ENCODE measurements at regions not wholly inside any gene's neighbourhood (a gene's known extent, or its start where the extent isn't known, plus 50 kb on each side); places are given as distances from the start of the nearest gene placed in this dataset.
"Not testable (repeated sequence)": the region's sequence is repeated elsewhere in the genome, so short reads cannot be mapped to it uniquely, and the experiment has no call there.

DNA sequence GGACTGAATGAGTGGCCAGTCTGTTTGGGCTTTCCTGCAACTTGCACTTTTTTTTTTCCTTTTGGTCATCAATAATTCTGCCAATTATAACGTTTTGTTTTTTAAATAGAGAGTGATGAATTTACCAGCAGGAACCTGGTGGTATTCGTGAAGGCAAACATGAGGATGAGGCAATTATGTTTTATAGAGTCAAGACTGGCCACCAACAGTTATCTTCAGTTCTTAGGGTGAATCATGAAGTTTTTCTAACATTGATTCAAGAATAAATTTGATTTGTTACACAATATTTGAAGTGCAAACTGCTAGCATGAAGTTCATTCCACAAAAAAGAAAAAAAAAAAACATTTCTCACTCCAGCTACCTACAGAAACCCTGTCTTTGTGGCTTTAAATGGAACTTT is 244.5 kb downstream of the SPRY2 start:
- intact Hi-C loops (cut with DNase I) = no loop called here
- DNase-seq (ENCODE audit: low spot score) = no peak

GRCh38 chr13:80094526-80094925 is 246.4 kb downstream of the SPRY2 start:
- intact Hi-C loops (cut with DNase I) = no loop called here
- no peak for DNase-seq (ENCODE audit: low spot score)

GRCh38 chr13:80093888-80094287 is 247.0 kb downstream of the SPRY2 start:
- intact Hi-C loops (cut with DNase I) = no loop called here
- DNase-seq (ENCODE audit: low spot score) = no peak

DNA sequence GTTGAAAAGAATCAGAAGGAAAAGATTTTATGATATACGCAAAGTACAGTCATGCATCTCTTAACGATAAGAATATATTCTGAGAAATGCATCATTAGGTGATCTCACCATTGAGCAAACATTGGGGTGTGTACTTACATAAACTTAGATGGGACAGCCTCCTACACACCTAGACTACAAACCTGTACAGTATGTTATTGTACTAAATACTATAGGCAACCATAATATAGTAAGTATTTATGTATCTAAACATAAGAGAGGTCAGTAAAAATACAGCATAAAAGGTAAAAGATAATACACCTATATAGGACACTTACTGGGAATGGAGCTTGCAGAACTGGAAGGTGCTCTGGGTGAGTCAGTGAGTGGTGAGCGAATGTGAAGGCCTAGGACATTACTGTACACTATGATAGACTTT is 254.6 kb downstream of the SPRY2 start:
- intact Hi-C loops (cut with DNase I) = no loop called here
- no peak for DNase-seq (ENCODE audit: low spot score)

DNA sequence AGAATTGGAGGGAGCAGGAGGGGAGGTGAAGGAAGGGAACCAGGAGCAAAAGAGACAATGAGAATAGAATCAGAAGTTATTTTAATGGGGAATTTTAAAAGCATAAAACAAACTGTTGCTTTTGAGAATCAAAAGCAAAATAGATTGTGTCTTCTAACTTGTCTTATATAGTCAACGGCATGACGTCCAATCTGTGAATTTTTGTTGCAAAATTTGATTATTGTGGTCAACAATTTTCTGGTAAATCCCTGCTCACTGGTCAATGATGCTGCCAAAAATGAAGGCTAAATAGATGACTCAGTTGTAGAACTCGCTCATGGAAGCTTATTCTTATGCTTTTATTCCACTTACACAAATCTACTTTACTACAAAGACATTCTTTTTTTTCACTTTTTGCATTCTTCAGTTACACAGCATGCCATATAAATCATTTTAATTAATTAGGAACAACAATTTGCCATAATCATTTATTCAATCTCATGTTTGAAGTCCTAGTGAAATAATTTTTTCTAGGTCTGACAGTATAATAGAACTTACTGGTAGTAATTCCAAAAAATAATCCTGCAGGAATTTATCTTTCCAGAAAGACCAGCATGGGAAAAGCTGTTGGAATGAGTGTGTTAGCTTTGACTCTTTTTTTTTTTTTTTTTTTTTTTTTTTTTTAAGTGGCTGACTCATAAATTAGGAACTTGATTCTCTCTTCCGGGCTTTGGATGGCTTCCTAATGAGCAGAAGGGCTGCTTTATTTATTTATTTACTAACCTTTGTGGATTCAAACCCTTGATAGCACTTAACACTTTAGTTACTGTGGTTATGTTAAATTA is 256.9 kb downstream of the SPRY2 start:
- intact Hi-C loops (cut with DNase I) = no loop called here

GRCh38 chr13:80083081-80083852 is 257.7 kb downstream of the SPRY2 start:
- DNase-seq (ENCODE audit: low spot score) = no peak
- intact Hi-C loops (cut with DNase I) = no loop called here

More for the DNA sequence above, 256.9 kb downstream of the SPRY2 start:
- no peak for DNase-seq (ENCODE audit: low spot score)

DNA sequence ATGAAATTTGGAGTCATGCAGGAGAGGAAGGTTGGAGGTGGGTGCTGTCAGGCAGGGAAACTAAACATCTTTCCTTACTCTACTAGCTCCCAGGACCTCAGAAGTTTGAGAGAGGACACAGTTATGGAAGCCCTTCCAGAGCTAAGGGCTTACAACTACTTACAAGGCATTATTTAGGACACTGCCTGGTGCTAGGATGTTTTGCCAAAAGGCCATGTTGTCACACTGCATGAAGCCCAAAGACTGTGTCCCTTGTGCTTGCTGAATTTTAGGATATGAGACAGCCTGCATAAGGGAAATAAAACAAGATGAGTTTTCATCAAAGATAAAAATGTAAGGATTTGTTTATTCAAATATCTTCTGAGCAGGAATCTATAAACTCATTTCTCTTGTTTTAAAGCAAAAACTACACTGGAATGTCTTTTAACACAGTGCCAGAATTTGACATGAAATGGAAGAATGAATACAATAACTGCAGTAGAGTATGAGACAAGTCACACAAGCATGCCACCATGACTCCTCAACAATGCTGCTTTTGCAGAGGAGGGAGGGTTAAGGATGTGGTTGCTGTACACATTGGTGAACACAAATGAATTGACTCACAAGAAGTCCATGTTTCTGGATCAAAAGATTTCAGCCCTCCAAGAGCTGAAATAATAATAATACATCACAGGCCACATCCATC is 258.4 kb downstream of the SPRY2 start:
- intact Hi-C loops (cut with DNase I) = no loop called here
- no peak for DNase-seq (ENCODE audit: low spot score)

GRCh38 chr13:80074811-80075210 is 266.1 kb downstream of the SPRY2 start:
- intact Hi-C loops (cut with DNase I) = no loop called here

DNA sequence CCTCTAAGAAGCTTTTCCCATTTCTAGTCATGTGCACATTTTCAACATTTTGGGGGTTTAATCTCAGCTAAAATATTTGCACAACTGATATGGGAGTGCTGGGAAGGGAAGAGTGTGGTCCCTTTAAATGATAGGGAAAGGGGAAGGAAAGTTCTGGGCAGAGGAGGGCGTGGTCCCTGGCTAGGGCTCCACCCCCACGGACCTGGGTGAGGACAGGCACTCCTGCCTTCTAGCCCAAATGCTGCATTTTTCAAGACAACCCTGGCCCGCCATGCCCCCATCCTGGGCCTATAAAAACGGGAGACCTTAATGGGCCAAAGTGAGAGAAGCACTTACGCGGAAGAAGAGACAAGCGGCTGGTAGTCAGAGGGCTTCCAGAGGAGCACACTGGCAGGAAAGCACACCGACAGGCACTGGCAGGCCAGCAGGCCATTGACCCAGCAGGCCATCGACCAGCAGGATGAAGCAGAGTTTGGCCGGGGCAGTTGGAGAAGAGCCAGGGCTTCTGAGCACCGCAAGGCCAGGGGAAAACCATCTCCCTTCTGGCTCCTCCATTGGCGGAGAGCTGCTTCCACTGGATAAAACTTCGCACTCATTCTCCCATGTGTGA is 266.7 kb downstream of the SPRY2 start:
- no peak for DNase-seq (ENCODE audit: low spot score)
- intact Hi-C loops (cut with DNase I) = no loop called here

More at GRCh38 chr13:80074811-80075210, 266.1 kb downstream of the SPRY2 start:
- DNase-seq (ENCODE audit: low spot score) = no peak

DNA sequence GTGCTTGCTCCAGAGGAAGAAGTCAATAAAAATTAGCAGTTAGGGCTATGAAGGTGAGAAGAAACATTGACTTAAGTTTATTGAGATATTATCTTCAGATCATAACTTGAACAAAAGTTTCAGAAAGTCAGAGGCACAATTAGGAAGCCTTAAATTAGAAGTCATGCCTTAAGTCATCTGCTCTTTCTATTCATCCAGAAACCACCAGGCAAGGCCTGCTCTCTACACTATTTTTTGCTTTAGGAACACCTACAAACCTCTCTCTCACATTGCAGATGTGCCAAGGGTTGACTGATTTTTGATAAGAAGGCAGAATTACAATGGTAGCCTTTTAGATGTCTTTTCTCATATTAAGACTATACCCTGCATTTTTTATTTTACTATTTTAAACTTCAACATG is 268.7 kb downstream of the SPRY2 start:
- DNase-seq (ENCODE audit: low spot score) = no peak
- intact Hi-C loops (cut with DNase I) = no loop called here

GRCh38 chr13:80070024-80070703 is 270.8 kb downstream of the SPRY2 start:
- no peak for DNase-seq (ENCODE audit: low spot score)
- intact Hi-C loops (cut with DNase I) = no loop called here

- intact Hi-C loops (cut with DNase I) = no loop called here
- no peak for DNase-seq (ENCODE audit: low spot score)
Observed at GRCh38 chr13:80069374-80069773, 271.6 kb downstream of the SPRY2 start.

DNA sequence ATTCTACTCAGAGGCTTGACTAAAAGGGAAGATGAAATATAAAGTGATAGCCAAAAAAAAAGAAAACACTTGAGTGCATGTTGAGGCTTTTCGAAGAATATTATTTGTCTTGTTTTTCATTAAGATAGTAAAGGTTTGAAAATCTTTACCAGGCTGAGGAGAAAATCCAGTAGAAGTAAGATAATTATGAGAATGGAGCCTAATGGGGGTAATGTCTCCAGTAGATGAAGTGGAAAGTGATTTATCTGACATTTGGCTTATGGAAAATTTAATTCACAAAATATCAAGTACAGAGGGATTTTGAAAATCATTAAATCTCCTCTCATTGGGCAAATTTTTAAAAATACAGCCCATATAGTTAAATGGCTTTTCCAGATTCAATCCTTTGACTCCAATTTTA is 274.9 kb downstream of the SPRY2 start:
- intact Hi-C loops (cut with DNase I) = no loop called here
- DNase-seq (ENCODE audit: low spot score) = no peak

GRCh38 chr13:80062416-80062815 is 278.5 kb downstream of the SPRY2 start:
- DNase-seq (ENCODE audit: low spot score); intact Hi-C loops (cut with DNase I): not testable (repeated sequence)

DNA sequence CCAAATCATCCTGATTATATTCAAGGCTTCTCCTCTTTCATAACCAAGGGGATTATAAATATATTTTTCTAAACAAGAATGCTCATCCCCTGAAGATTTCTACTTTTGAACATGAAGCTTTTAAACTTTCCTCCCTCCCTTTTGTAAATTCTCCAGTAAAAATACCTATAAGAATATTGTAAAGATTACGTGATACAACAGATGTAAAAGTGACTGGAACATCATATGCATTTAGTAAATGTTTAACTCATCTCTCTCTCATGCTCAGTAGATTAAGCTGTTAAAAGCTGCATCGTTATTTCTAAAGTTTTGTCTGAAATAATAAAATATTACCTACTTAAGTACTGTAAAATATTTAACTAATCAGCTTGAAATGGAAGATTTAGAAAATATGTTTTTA is 281.1 kb downstream of the SPRY2 start:
- intact Hi-C loops (cut with DNase I) = no loop called here
- DNase-seq (ENCODE audit: low spot score) = no peak

DNA sequence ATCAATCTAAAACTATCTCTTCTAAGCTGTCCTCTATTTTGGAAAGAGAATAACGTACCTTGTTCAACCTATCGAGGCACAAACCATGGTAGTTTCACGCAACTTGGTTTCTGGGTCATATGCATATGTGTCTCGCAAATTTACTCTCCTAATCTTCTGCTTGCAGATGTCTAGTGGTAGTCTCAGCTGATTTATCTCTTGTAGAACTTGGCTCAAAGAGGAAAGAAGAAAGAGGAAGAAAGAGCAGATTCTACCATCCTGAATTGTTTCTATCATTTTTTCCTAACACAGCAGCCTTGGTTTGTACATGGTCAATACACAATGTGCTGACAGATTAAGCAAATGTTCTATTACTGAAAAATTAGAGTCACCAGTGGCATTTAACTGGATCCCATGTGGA is 282.3 kb downstream of the SPRY2 start:
- DNase-seq (ENCODE audit: low spot score) = no peak
- intact Hi-C loops (cut with DNase I) = no loop called here

DNA sequence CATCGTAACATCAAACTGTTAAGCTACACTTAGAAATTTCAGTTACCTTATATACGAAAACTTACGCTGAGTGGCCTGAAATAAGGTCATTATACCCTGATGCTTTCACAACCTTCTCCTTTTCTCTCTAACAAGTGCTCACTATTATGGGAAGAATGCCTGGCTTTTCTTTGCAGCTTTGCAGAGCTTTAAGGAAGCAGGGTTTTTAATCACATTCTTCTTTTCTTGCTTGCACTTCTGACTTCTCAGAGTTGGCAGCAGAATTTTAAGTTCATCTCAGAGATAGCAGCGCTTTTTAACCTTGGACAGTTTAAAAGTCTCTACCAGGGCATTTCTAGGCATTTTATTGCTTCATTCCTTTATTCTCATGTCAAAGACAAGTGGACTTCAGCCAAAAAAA is 285.1 kb downstream of the SPRY2 start:
- DNase-seq (ENCODE audit: low spot score) = no peak
- intact Hi-C loops (cut with DNase I) = no loop called here

- no peak for DNase-seq (ENCODE audit: low spot score)
- intact Hi-C loops (cut with DNase I) = no loop called here
Observed at GRCh38 chr13:80054806-80055205, 286.1 kb downstream of the SPRY2 start.

- intact Hi-C loops (cut with DNase I) = no loop called here
Observed at GRCh38 chr13:80052286-80052685, 288.6 kb downstream of the SPRY2 start.

More at GRCh38 chr13:80052286-80052685, 288.6 kb downstream of the SPRY2 start:
- no peak for DNase-seq (ENCODE audit: low spot score)

Measured in cardiac septum (tissue), 1 donor.